ENCODE measurements at regions not wholly inside any gene's neighbourhood (a gene's known extent, or its start where the extent isn't known, plus 50 kb on each side); places are given as distances from the start of the nearest gene placed in this dataset.
"Not testable (repeated sequence)": the region's sequence is repeated elsewhere in the genome, so short reads cannot be mapped to it uniquely, and the experiment has no call there.

DNA sequence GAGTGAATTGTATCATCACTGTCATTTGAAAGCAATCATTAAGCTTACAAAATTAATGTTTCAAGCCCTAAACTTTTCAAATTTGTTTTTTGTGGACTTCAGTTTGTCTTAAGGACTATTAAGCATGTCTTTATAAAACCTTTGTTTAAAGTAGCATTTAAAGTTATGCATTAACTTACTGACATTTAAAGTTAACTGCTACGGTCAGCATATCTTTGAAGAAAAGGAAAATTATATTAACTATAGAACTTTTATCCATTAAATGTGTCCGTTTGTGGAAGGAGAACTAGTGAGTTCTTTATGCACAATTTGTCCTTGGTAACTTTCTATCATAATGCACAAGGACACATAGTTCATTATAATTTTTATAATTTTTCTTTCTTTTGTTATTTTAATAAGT, 103.4 kb downstream of the FANCF start:
- TF ChIP-seq CTCF (IDR thresholded peaks at IDR 0.05; ENCODE audit: control insufficient read depth, insufficient read depth, low read depth, low read length, missing control alignments): no peak
- H3K4me3 ChIP-seq (ENCODE audit: control insufficient read depth, low read depth, low read length): no peak overlapping the region
- no peak for DNase-seq (ENCODE audit: low read depth)

DNA sequence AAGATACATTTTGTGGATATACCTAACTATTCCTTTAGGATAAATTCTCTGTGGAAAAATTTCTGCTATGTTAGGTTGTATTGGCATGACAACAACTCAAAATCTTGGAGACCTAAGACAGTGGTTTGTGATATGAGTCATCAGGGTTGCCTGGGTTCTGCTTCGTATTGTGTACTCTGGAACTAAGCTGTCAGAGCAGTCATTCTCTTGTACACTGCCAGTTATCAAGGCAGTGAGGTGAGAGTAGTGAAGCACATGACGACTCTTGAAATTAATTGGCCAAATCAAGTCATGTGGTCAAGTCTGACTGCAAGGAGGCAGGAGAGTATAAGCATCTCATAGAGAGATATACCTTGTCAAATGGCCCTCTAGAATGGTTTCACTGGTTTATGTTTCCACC, 104.4 kb downstream of the FANCF start:
- H3K4me3 ChIP-seq (ENCODE audit: control insufficient read depth, low read depth, low read length): no peak overlapping the region
- no peak for DNase-seq (ENCODE audit: low read depth)
- TF ChIP-seq CTCF (IDR thresholded peaks at IDR 0.05; ENCODE audit: control insufficient read depth, insufficient read depth, low read depth, low read length, missing control alignments): no peak

GRCh38 chr11:22520521-22520920, 105.1 kb downstream of the FANCF start:
- no peak overlapping the region for H3K4me3 ChIP-seq (ENCODE audit: control insufficient read depth, low read depth, low read length)
- no peak for TF ChIP-seq CTCF (IDR thresholded peaks at IDR 0.05; ENCODE audit: control insufficient read depth, insufficient read depth, low read depth, low read length, missing control alignments)
- no peak for DNase-seq (ENCODE audit: low read depth)

DNA sequence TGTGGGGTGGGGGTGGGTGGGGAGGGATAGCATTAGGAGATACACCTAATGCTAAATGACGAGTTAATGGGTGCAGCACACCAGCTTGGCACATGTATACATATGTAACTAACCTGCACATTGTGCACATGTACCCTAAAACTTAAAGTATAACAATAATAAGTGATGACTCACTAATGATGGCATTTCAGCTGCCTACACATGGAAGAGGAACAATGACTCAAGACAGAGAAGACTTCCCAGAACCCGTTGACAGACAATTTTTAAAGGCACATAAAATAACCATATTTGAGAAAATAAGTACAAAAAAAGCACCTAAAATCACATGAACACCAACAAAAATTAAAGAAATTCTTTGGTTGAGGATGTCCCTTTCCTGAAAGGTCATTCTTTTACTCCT, 107.3 kb downstream of the FANCF start:
- not testable (repeated sequence) for DNase-seq (ENCODE audit: low read depth); H3K4me3 ChIP-seq (ENCODE audit: control insufficient read depth, low read depth, low read length)

GRCh38 chr11:22516111-22516510, 109.5 kb downstream of the FANCF start:
- no peak for TF ChIP-seq CTCF (IDR thresholded peaks at IDR 0.05; ENCODE audit: control insufficient read depth, insufficient read depth, low read depth, low read length, missing control alignments)

DNA sequence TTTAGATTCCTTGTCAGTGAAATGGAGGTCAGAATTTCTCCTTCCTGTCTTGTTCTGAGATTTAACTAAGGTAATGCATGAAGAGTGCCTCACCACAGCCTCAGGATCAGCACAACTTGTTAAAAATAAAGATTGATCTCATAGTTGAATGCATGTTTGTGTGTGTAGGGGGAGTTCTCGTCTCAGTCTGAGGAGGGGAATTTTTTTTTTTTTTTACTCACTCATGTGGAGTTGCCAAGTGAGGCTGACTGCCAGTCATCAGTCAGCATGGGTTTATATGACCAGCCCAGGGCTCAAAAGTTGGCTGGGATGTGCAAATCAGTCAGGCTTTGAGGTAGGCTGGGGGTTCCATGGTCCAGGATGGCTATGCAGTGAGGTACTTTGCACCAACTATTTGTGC, 113.2 kb downstream of the FANCF start:
- no peak overlapping the region for H3K4me3 ChIP-seq (ENCODE audit: control insufficient read depth, low read depth, low read length)
- no peak for TF ChIP-seq CTCF (IDR thresholded peaks at IDR 0.05; ENCODE audit: control insufficient read depth, insufficient read depth, low read depth, low read length, missing control alignments)
- DNase-seq (ENCODE audit: low read depth): no peak

More at GRCh38 chr11:22516111-22516510, 109.5 kb downstream of the FANCF start:
- H3K4me3 ChIP-seq (ENCODE audit: control insufficient read depth, low read depth, low read length): no peak overlapping the region
- no peak for DNase-seq (ENCODE audit: low read depth)

- TF ChIP-seq CTCF (IDR thresholded peaks at IDR 0.05; ENCODE audit: control insufficient read depth, insufficient read depth, low read depth, low read length, missing control alignments): no peak
- DNase-seq (ENCODE audit: low read depth): no peak
- no peak overlapping the region for H3K4me3 ChIP-seq (ENCODE audit: control insufficient read depth, low read depth, low read length)
Measured at GRCh38 chr11:22510741-22511140, 114.9 kb downstream of the FANCF start.
